ENCODE measurements at regions not wholly inside any gene's neighbourhood (a gene's known extent, or its start where the extent isn't known, plus 50 kb on each side); places are given as distances from the start of the nearest gene placed in this dataset.

DNA sequence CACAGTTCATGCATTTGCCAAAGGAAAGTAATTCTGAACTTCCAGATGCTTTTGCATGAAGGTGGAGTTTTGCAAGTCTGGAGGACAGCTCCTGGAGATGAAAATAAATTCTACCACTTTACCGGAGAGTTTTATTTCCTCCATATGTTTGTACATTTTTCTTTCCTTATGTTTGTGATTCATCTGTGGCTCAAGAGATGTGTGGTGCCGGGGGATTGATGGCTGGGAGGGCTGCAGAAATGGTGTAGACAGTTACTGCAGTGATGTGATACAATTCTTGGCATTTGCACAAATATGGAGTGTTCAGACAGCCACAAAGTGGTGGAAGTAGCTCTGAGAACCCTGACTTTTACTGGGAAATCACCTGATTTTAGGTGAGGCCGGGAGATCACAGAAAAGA, 58.5 kb upstream of the ASB17 start:
- 55 to 65% (median 61%) methylated on average over 3 of the region's 3 CpGs for WGBS, 4 donors
- intact Hi-C loops (cut with DNase I): no loop called here
- no peaks in the 10 kb centered on the region for H3K36me3 ChIP-seq (replicated peaks in 1 of 2)

DNA sequence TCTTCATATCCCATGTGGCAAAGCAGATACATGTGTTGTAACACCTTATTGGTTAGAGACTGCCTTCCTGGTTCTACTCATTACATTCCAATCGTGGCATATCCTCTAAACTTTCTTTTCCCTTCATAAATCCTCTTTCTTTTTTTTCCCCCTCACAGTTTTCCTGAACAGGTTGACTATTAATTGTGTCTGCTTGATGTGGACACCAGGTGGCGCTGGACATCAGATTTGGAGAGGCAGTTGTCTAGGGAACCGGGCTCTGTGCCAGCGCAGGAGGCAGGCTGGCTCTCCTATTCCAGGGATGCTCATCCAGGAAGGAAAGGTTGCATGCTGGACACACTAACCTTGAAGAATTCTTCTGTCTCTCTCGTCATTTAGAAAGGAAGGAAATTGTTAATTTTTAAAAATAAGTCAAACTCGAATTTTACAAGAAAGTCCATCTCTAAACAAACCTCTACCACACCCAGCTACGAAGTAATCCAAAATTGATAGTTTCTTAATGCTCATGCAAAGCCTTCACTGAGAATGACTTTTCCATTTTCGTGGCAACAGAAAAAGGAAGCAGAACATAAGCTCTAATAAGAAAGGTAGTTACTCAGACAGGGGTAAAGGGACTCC, 59.4 kb upstream of the ASB17 start:
- peak; percentile 88 to 97 (median 93) for DNase-seq
- Histone ChIP-seq H3K36me3 (replicated peaks in 1 of 2) (no peaks in the 10 kb centered on the region), H3K9me3 (replicated peaks in 1 of 3) (no peaks in the 10 kb centered on the region), H3K27me3 (no peaks in the 10 kb centered on the region), H3K4me1 (replicated peaks in 1 of 2) (no peaks in the 10 kb centered on the region), H3K27ac (no peak overlapping the region), H3K4me3 (no peak overlapping the region)
- WGBS, 4 donors: 14 to 16% (median 15%) methylated on average over 8 of the region's 8 CpGs
- TF ChIP-seq POLR2A (IDR thresholded peaks at IDR 0.05): no peak
- TF ChIP-seq, protein P1, sequence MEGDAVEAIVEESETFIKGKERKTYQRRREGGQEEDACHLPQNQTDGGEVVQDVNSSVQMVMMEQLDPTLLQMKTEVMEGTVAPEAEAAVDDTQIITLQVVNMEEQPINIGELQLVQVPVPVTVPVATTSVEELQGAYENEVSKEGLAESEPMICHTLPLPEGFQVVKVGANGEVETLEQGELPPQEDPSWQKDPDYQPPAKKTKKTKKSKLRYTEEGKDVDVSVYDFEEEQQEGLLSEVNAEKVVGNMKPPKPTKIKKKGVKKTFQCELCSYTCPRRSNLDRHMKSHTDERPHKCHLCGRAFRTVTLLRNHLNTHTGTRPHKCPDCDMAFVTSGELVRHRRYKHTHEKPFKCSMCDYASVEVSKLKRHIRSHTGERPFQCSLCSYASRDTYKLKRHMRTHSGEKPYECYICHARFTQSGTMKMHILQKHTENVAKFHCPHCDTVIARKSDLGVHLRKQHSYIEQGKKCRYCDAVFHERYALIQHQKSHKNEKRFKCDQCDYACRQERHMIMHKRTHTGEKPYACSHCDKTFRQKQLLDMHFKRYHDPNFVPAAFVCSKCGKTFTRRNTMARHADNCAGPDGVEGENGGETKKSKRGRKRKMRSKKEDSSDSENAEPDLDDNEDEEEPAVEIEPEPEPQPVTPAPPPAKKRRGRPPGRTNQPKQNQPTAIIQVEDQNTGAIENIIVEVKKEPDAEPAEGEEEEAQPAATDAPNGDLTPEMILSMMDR (IDR thresholded peaks at IDR 0.05): peak; percentile 71 to 86 (median 82)
- intact Hi-C loops (cut with DNase I): no loop called here

More for the DNA sequence above, 58.5 kb upstream of the ASB17 start:
- H3K4me1 ChIP-seq (replicated peaks in 1 of 2): no peaks in the 10 kb centered on the region
- no peak for TF ChIP-seq POLR2A (IDR thresholded peaks at IDR 0.05)
- TF ChIP-seq, protein P1 (IDR thresholded peaks at IDR 0.05): no peak
- H3K9me3 ChIP-seq (replicated peaks in 1 of 3): no peaks in the 10 kb centered on the region
- H3K27ac ChIP-seq: no peak overlapping the region
- no peak for DNase-seq
- no peak overlapping the region for H3K4me3 ChIP-seq
- no peaks in the 10 kb centered on the region for H3K27me3 ChIP-seq

DNA sequence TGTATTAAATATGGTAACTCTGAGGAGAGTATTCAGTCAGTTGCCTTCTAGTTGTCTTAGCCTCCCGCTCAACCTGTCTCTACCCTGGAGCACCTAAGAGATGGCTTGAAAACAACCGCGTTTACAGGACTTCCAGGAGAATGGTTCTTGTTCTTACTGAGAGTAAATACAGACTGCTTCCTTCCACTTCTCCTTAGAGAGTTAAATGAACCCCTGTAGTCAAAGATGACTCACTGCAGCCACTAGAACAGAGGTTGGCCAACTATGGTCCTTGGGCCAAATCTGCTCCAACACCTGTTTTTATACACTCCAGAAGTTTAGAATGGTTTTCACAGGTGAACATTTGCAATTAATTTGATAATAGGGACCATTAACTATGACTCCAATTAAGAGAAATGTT, 60.1 kb upstream of the ASB17 start:
- intact Hi-C loops (cut with DNase I): no loop called here
- Histone ChIP-seq H3K4me1 (replicated peaks in 1 of 2) (no peaks in the 10 kb centered on the region), H3K9me3 (replicated peaks in 1 of 3) (no peaks in the 10 kb centered on the region), H3K4me3 (no peak overlapping the region), H3K36me3 (replicated peaks in 1 of 2) (no peaks in the 10 kb centered on the region), H3K27me3 (no peaks in the 10 kb centered on the region), H3K27ac (no peak overlapping the region)
- TF ChIP-seq, protein P1 (IDR thresholded peaks at IDR 0.05): no peak
- TF ChIP-seq POLR2A (IDR thresholded peaks at IDR 0.05): no peak
- 72 to 83% (median 76%) methylated on average over 3 of the region's 3 CpGs for WGBS, 4 donors
- no peak for DNase-seq

DNA sequence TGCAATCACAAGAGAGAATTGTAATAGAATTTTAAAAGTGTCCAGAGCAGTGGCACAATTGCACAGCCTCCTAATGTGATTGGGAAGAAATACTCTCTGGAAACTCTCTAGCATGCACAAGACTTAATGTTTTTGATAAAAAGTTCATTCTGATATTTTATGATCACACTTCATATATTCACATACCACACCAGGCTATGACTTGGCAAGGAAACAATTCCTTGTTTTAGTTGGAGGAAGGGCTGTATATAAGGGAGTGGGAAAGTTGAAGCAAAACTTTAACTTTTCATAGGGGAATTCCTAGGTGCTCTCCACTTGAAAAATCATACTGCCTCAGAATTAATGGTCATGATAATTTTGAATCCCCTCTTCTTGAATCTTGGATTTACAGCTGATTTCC, 61.5 kb upstream of the ASB17 start:
- H3K27me3 ChIP-seq: no peaks in the 10 kb centered on the region
- no peak for TF ChIP-seq POLR2A (IDR thresholded peaks at IDR 0.05)
- TF ChIP-seq, protein P1 (IDR thresholded peaks at IDR 0.05): no peak
- no peaks in the 10 kb centered on the region for H3K9me3 ChIP-seq (replicated peaks in 1 of 3)
- no peak for DNase-seq
- no peaks in the 10 kb centered on the region for H3K4me1 ChIP-seq (replicated peaks in 1 of 2)
- no peaks in the 10 kb centered on the region for H3K36me3 ChIP-seq (replicated peaks in 1 of 2)
- intact Hi-C loops (cut with DNase I): no loop called here
- H3K27ac ChIP-seq: no peak overlapping the region
- no peak overlapping the region for H3K4me3 ChIP-seq

All from adrenal gland (tissue), 9 donors.